GM12878 (cell line): ENCODE measurements at regions not wholly inside any gene's neighbourhood (a gene's known extent, or its start where the extent isn't known, plus 50 kb on each side); places are given as distances from the start of the nearest gene placed in this dataset.
A peak's percentile ranks its signal among the peaks of the same experiment; 100 is the strongest.

Experiments used
- ATAC-seq: fragments of 200-7000 bp; cut with Tn5 transposase; 3 replicates; pipeline ENCODE4 v1.9.1; 2020; ENCODE audit warnings: mild to moderate bottlenecking, moderate library complexity
- BruUV-seq: library from RNA; stranded (reverse); fragments of 400-500 nt; replicated peaks from 2 replicates; lab custom pipeline; 2021; lab: Mats Ljungman, UMichigan
- CTCF ChIA-PET: fragments of 300-600 bp; sonication (Branson Sonifier 250); formaldehyde crosslinking; extraction: SDS; loops from one replicate; lab custom pipeline; 2021; ENCODE audit warnings: inconsistent platforms; lab: Yijun Ruan, JAX
- POLR2A ChIA-PET: fragments of 350-600 bp; formaldehyde crosslinking; extraction: SDS; loops from one replicate; lab custom pipeline; 2021; ENCODE audit warnings: inconsistent platforms; lab: Charles Lee
- RAD21 ChIA-PET: fragments of 300-600 bp; sonication (Branson Sonifier 250); formaldehyde crosslinking; loops from one replicate; lab custom pipeline; 2023; ENCODE audit warnings: antibody characterized with exemption; ENCODE audit not compliant: unreplicated experiment; lab: Charles Lee
- SMC1A ChIA-PET: fragments of 300-600 bp; sonication (Branson Sonifier 250); formaldehyde crosslinking; loops from one replicate; lab custom pipeline; 2023; ENCODE audit not compliant: unreplicated experiment, uncharacterized antibody; lab: Charles Lee
- DNase-seq: peaks from one replicate; pipeline ENCODE4 v3.0.0-alpha.2; 2011; ENCODE audit warnings: low read depth, low spot score
- FAIRE-seq: peaks from 3 replicates; lab custom pipeline; 2011; peaks lifted over from hg19 to GRCh38; lab: Jason Lieb, UNC
- H2AFZ ChIP-seq: 2 replicates; pipeline ENCODE4 v1.6.0; 2011; ENCODE audit warnings: low read depth, low read length, control low read depth; ENCODE audit not compliant: control insufficient read depth
- H3K27ac ChIP-seq: 2 replicates; pipeline ENCODE4 v1.5.1; 2011; ENCODE audit warnings: control low read depth; ENCODE audit not compliant: control insufficient read depth, insufficient read depth
- H3K27me3 ChIP-seq, 2 experiments: replicated peaks in 1 of 2; 2 replicates each; pipeline versions ENCODE4 v1.6.0 to v1.6.1; 2011; ENCODE audit warnings: low read length in 1 of 2; ENCODE audit not compliant: control insufficient read depth in 2 of 2, insufficient read depth in 2 of 2
- H3K36me3 ChIP-seq, 2 experiments: 2 replicates each; pipeline ENCODE4 v1.5.1; 2011; ENCODE audit warnings: low read length in 1 of 2; ENCODE audit not compliant: control insufficient read depth in 2 of 2, insufficient read depth in 2 of 2
- H3K4me1 ChIP-seq: 2 replicates; pipeline ENCODE4 v1.6.1; 2011; ENCODE audit warnings: mild to moderate bottlenecking, low read length, moderate library complexity, mixed read lengths; ENCODE audit not compliant: control insufficient read depth, insufficient read depth
- H3K4me2 ChIP-seq: 2 replicates; pipeline ENCODE4 v1.6.0; 2011; ENCODE audit warnings: control low read depth; ENCODE audit not compliant: control insufficient read depth, insufficient read depth
- H3K4me3 ChIP-seq: fragments of 200-600 bp; sonication (generic); 2 replicates; pipeline ENCODE4 v1.5.1; 2016
- H3K79me2 ChIP-seq: 2 replicates; pipeline ENCODE4 v1.6.0; 2011; ENCODE audit warnings: low read length; ENCODE audit not compliant: control insufficient read depth, insufficient read depth
- H3K9ac ChIP-seq: 2 replicates; pipeline ENCODE4 v1.8.0; 2011; ENCODE audit warnings: low read length, control low read depth, mixed read lengths; ENCODE audit not compliant: control insufficient read depth, insufficient read depth
- H3K9me3 ChIP-seq: replicated peaks from 3 replicates; pipeline ENCODE4 v1.5.1; 2011; ENCODE audit warnings: mild to moderate bottlenecking, low read length; ENCODE audit not compliant: control insufficient read depth, insufficient read depth
- H4K20me1 ChIP-seq: 2 replicates; pipeline ENCODE4 v1.6.0; 2011; ENCODE audit not compliant: control insufficient read depth, insufficient read depth
- EGR1 ChIP-seq, 2 experiments: IDR thresholded peaks; 1 replicate in 1 of 2; 2 replicates in 1 of 2; pipeline ENCODE4 v1.6.1; 2011 to 2012; ENCODE audit warnings: low read depth in 2 of 2, low read length in 2 of 2, borderline replicate concordance in 1 of 2, mild to moderate bottlenecking in 1 of 2, moderate library complexity in 1 of 2
- MTA2 ChIP-seq: fragments of 450-650 bp; IDR thresholded peaks from 2 replicates; pipeline ENCODE4 v1.6.1; 2016; ENCODE audit warnings: low read depth, mild to moderate bottlenecking, moderate library complexity
- MTA3 ChIP-seq: IDR thresholded peaks from 2 replicates; pipeline ENCODE4 v1.6.1; 2012; ENCODE audit warnings: low read length, inconsistent platforms, borderline replicate concordance
- MXI1 ChIP-seq: fragments of 150-350 bp; IDR thresholded peaks from 2 replicates; pipeline ENCODE4 v1.6.1; 2011; ENCODE audit warnings: low read depth, mild to moderate bottlenecking, inconsistent platforms, low read length, improper control_type of control experiment
- NR2F1 ChIP-seq: fragments of 450-650 bp; conservative IDR thresholded peaks from 2 replicates; pipeline ENCODE4 v1.6.1; 2017; ENCODE audit warnings: mild to moderate bottlenecking
- NRF1 ChIP-seq: conservative IDR thresholded peaks from 2 replicates; pipeline ENCODE4 v1.6.1; 2011; ENCODE audit warnings: mild to moderate bottlenecking, low read depth, low read length, improper control_type of control experiment
- SUZ12 ChIP-seq: fragments of 200-600 bp; sonication (generic); IDR thresholded peaks from one replicate; pipeline ENCODE4 v1.6.1; 2018; ENCODE audit warnings: antibody characterized with exemption, mild to moderate bottlenecking; ENCODE audit not compliant: unreplicated experiment
- ZBTB40 ChIP-seq: fragments of 450-650 bp; IDR thresholded peaks from 2 replicates; pipeline ENCODE4 v1.6.1; 2016; ENCODE audit warnings: mild to moderate bottlenecking, moderate library complexity, borderline replicate concordance
- ZNF217 ChIP-seq: fragments of 450-650 bp; IDR thresholded peaks from 2 replicates; pipeline ENCODE4 v1.6.1; 2017; ENCODE audit warnings: antibody characterized with exemption, mild to moderate bottlenecking
- WGBS: methylation state at CpG from one replicate; pipeline ENCODE4 v1.1.6; 2016; ENCODE audit warnings: low lambda C conversion rate; ENCODE audit not compliant: insufficient replicate concordance, insufficient coverage; ENCODE audit errors: missing lambda C conversion rate; 5-methylcytosine and 5-hydroxymethylcytosine counted together
- in situ Hi-C: fragments of 300-500 bp; cut with MboI; formaldehyde crosslinking; loops from 9 replicates; pipeline ENCODE4 v1.14.3; 2018; ENCODE audit warnings: mixed read lengths
- intact Hi-C: fragments of 100-400 bp; cut with micrococcal nuclease; formaldehyde crosslinking; loops from one replicate; pipeline ENCODE4 v1.14.2; 2022; ENCODE audit not compliant: unreplicated experiment

DNA sequence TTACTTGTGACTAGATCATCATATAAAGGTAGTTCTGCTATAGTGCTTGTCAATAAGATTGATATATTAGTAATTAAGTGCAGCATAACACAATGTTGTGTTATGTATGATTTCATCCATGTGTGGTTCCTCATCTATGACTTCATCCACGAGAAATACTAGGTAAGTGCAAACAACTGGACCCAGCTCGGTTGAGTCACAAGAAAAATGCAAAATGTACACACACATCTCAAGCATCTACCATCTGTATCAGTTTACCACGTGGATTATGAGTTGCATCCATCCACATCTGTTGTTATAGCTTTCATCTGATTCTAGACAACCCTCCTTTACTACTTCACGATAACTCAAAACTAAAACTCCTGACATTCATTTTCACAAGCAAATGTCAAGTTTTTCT lies 517.0 kb upstream of the CITED2 start:
- in situ Hi-C loops, result no loop called here
- no peak for ATAC-seq
- no peak overlapping the region for H3K4me3 ChIP-seq
- peak; percentile 41 for FAIRE-seq
- no peaks in the 10 kb centered on the region for H4K20me1 ChIP-seq
- H3K4me1 ChIP-seq, result no peaks in the 10 kb centered on the region
- SMC1A ChIA-PET, result interaction anchor here (0.8 to 1.8 kb wide), 8 partner anchors 9 to 357 kb away, joined by 3 to 10 read pairs (median 3); no protein-coding TSS in a partner anchor
- TF ChIP-seq ZNF217, result no peak
- TF ChIP-seq MTA2, result no peak
- TF ChIP-seq MTA3, result no peak
- TF ChIP-seq MXI1, result no peak
- TF ChIP-seq EGR1 (IDR thresholded peaks at IDR 0.05; ENCODE audit: borderline replicate concordance in 1 of 2, low read depth in 2 of 2, low read length in 2 of 2), result no peak
- no peak for TF ChIP-seq NRF1
- TF ChIP-seq NR2F1, result no peak
- TF ChIP-seq ZBTB40, result no peak
- no peak for TF ChIP-seq SUZ12
- no TSS peak for BruUV-seq
- no peaks in the 10 kb centered on the region for H3K27me3 ChIP-seq
- H3K27ac ChIP-seq, result no peak overlapping the region
- no peaks in the 10 kb centered on the region for H3K9me3 ChIP-seq
- RAD21 ChIA-PET, result interaction anchor here (0.9 kb wide), 2 partner anchors 12 to 264 kb away, joined by 3 read pairs; no protein-coding TSS in a partner anchor
- DNase-seq, result no peak
- no peaks in the 10 kb centered on the region for H3K36me3 ChIP-seq
- CTCF ChIA-PET, result interaction anchor here (0.7 to 0.8 kb wide), 2 partner anchors 11 to 50 kb away, joined by 3 read pairs; no protein-coding TSS in a partner anchor
- no peak overlapping the region for H2AFZ ChIP-seq
- H3K4me2 ChIP-seq, result no peak overlapping the region
- intact Hi-C loops, result no loop called here
- no peaks in the 10 kb centered on the region for H3K79me2 ChIP-seq
- no peak overlapping the region for H3K9ac ChIP-seq
- WGBS, result 67% methylated on average over 4 of the region's 4 CpGs
- POLR2A ChIA-PET, result no interaction called here
